Lower leg skin (tissue), 3 donors: ENCODE measurements at regions not wholly inside any gene's neighbourhood (a gene's known extent, or its start where the extent isn't known, plus 50 kb on each side); places are given as distances from the start of the nearest gene placed in this dataset.

Experiments
- CTCF ChIP-seq, 3 donors: fragments of 450-650 bp; IDR thresholded peaks; one replicate each; pipeline ENCODE4 v1.5.1; 2016; ENCODE audit warnings: antibody characterized with exemption in 3 of 3, mild to moderate bottlenecking in 3 of 3, moderate library complexity in 2 of 3
- POLR2A ChIP-seq, 2 donors: fragments of 450-650 bp; IDR thresholded peaks; one replicate each; pipeline ENCODE4 v1.6.1; 2016 to 2017; ENCODE audit warnings: antibody characterized with exemption in 2 of 2, mild to moderate bottlenecking in 1 of 2, moderate library complexity in 1 of 2

- TF ChIP-seq CTCF (IDR thresholded peaks at IDR 0.05) (no peak), POLR2A (IDR thresholded peaks at IDR 0.05) (no peak)
Measured at GRCh38 chr5:19342942-19343341, 645.1 kb downstream of the CDH18 start.
